K562 (cell line): ENCODE measurements at regions not wholly inside any gene's neighbourhood (a gene's known extent, or its start where the extent isn't known, plus 50 kb on each side); places are given as distances from the start of the nearest gene placed in this dataset.

Source experiments
- ARID1B ChIP-seq: fragments of 450-650 bp; IDR thresholded peaks from 2 replicates; pipeline ENCODE4 v1.6.1; 2016; ENCODE audit warnings: antibody characterized with exemption, mild to moderate bottlenecking, inconsistent platforms
- BRCA1 ChIP-seq, 2 experiments: fragments of 450-650 bp in 1 of 2; sonication (generic) in 1 of 2; formaldehyde crosslinking in 1 of 2; IDR thresholded peaks; 2 replicates each; pipeline versions ENCODE4 v1.5.0 to v1.6.1; 2017 to 2020; ENCODE audit warnings: mild to moderate bottlenecking in 1 of 2, missing genetic modification reagents in 1 of 2
- DDX20 ChIP-seq: fragments of 450-650 bp; IDR thresholded peaks from 2 replicates; pipeline ENCODE4 v1.6.1; 2016; ENCODE audit warnings: missing genetic modification characterization, low read depth, mild to moderate bottlenecking, missing compliant biosample characterization, moderate library complexity
- GABPA ChIP-seq: fragments of 200-800 bp; sonication (Bioruptor generic); conservative IDR thresholded peaks from 2 replicates; pipeline ENCODE4 v1.6.1; 2016; ENCODE audit warnings: low read depth, missing genetic modification characterization, missing compliant biosample characterization
- GABPB2 ChIP-seq: fragments of 250-450 bp; sonication (Bioruptor Pico); conservative IDR thresholded peaks from 2 replicates; pipeline ENCODE4 v1.5.1; 2021; ENCODE audit warnings: mild to moderate bottlenecking
- HCFC1 ChIP-seq: IDR thresholded peaks from 2 replicates; pipeline ENCODE4 v1.6.1; 2012; ENCODE audit warnings: low read depth, low read length, improper control_type of control experiment
- HMGN3 ChIP-seq: IDR thresholded peaks from 2 replicates; pipeline ENCODE4 v1.6.1; 2011; ENCODE audit warnings: borderline replicate concordance, low read depth, mild to moderate bottlenecking, mixed read lengths, low read length; ENCODE audit not compliant: insufficient read length; ENCODE audit errors: extremely low read depth
- HNRNPK ChIP-seq: fragments of 200-400 bp; formaldehyde crosslinking; IDR thresholded peaks from one replicate; pipeline ENCODE4 v1.6.1; 2018; ENCODE audit warnings: mild to moderate bottlenecking, low read depth, low read length; ENCODE audit not compliant: poor library complexity, severe bottlenecking
- MCM7 ChIP-seq, 2 experiments: fragments of 450-650 bp; IDR thresholded peaks; 2 replicates each; pipeline ENCODE4 v1.6.1; 2016 to 2018
- NR2C2 ChIP-seq, 2 experiments: fragments of 200-800 bp in 1 of 2; sonication (Bioruptor generic) in 1 of 2; sonication (generic) in 1 of 2; formaldehyde crosslinking in 1 of 2; IDR thresholded peaks; 2 replicates each; pipeline versions ENCODE4 v1.6.1 to v1.8.0; 2016 to 2022; ENCODE audit warnings: mild to moderate bottlenecking in 1 of 2, missing compliant biosample characterization in 1 of 2, missing genetic modification characterization in 1 of 2, missing genetic modification reagents in 1 of 2
- OTX1 ChIP-seq: fragments of 450-650 bp; formaldehyde crosslinking; IDR thresholded peaks from 2 replicates; pipeline ENCODE4 v1.4.0; 2022; ENCODE audit warnings: mild to moderate bottlenecking
- POLR2G ChIP-seq: fragments of 200-400 bp; formaldehyde crosslinking; IDR thresholded peaks from 2 replicates; pipeline ENCODE4 v1.6.1; 2017; ENCODE audit warnings: low read depth, mild to moderate bottlenecking, antibody characterized with exemption, low read length, moderate library complexity
- RBM14 ChIP-seq: fragments of 200-400 bp; formaldehyde crosslinking; IDR thresholded peaks from 2 replicates; pipeline ENCODE4 v1.6.1; 2018; ENCODE audit warnings: low read depth, mild to moderate bottlenecking, low read length, moderate library complexity, borderline replicate concordance; ENCODE audit not compliant: insufficient read depth
- SMAD3 ChIP-seq: fragments of 450-650 bp; formaldehyde crosslinking; conservative IDR thresholded peaks from 2 replicates; pipeline ENCODE4 v1.4.0; 2020; ENCODE audit warnings: mild to moderate bottlenecking
- SMARCB1 ChIP-seq: IDR thresholded peaks from 2 replicates; pipeline ENCODE4 v1.6.1; 2011; ENCODE audit warnings: improper control_type of control experiment, low read depth; ENCODE audit not compliant: insufficient read length
- TCF7L2 ChIP-seq: fragments of 150-350 bp; IDR thresholded peaks from 2 replicates; pipeline ENCODE4 v1.6.1; 2016; ENCODE audit warnings: low read depth, mild to moderate bottlenecking, low read length, moderate library complexity
- ZNF586 ChIP-seq: fragments of 450-650 bp; formaldehyde crosslinking; conservative IDR thresholded peaks from 2 replicates; pipeline ENCODE4 v1.4.0; 2020; ENCODE audit warnings: mild to moderate bottlenecking, moderate library complexity
- TF ChIP-seq, protein P1 (sequence below): sonication (generic); formaldehyde crosslinking; IDR thresholded peaks from 2 replicates; pipeline ENCODE4 v1.8.1; 2023; ENCODE audit warnings: mild to moderate bottlenecking, missing genetic modification reagents, moderate library complexity
- TF ChIP-seq, protein P2 (sequence below): fragments of 250-450 bp; sonication (Bioruptor Pico); IDR thresholded peaks from 2 replicates; pipeline ENCODE4 v1.4.0; 2020; ENCODE audit warnings: mild to moderate bottlenecking
- TF ChIP-seq, protein P3 (sequence below): conservative IDR thresholded peaks from 2 replicates; pipeline ENCODE4 v1.6.1; 2011; ENCODE audit warnings: low read depth, mild to moderate bottlenecking, low read length; ENCODE audit not compliant: control insufficient read depth
- TF ChIP-seq, protein P4 (sequence below): fragments of 450-650 bp; IDR thresholded peaks from 2 replicates; pipeline ENCODE4 v1.6.1; 2016; ENCODE audit warnings: mild to moderate bottlenecking

DNA sequence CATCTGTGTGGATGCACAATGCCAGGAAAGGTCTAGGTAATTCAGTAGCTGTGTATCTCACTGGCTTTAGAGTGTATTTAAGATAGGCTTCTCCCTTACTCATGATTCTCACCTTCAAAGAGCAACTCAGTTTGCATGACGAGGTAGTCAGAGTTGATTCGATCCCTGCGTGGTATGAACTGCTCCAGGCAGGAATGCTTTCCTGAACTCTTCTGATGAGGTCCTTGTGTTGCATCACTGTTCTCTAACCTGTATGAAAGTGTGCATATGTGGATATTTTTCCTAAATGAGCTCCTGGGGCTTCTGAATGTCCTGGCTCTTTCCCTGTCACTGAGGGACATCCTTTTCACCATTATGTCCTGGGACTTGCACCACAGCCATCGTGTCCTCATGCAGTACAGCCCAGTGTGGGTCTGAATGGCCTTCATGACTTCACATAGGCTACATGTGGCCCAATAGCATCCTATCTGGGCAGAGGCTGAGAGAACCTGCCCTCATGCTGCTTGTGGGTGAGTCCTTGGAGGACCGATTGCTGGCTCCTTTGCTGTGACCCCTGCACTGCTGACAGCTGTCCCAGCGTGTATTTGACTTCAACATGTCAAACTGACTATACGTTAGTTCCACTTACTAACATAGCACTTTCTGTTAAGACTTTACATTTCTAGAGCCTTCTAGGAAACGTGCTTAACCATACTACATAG lies 65.3 kb upstream of the WDR1 start (continued):
- TF ChIP-seq, protein P1, sequence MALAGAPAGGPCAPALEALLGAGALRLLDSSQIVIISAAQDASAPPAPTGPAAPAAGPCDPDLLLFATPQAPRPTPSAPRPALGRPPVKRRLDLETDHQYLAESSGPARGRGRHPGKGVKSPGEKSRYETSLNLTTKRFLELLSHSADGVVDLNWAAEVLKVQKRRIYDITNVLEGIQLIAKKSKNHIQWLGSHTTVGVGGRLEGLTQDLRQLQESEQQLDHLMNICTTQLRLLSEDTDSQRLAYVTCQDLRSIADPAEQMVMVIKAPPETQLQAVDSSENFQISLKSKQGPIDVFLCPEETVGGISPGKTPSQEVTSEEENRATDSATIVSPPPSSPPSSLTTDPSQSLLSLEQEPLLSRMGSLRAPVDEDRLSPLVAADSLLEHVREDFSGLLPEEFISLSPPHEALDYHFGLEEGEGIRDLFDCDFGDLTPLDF (CRISPR knock-in tag), result no peak
- TF ChIP-seq DDX20 (tag) (peak; percentile 32; the same call in 1 of the 2 replicates), MCM7 (IDR thresholded peaks at IDR 0.05) (no peak), NR2C2 (CRISPR knock-in tag; IDR thresholded peaks at IDR 0.05) (0 out of 2 replicates have a peak, but pooled peaks have one; percentile 9), NR2C2 (tag; IDR thresholded peaks at IDR 0.05) (no peak), SMARCB1 (no peak), TCF7L2 (no peak), ZNF586 (CRISPR knock-in tag) (no peak), OTX1 (CRISPR knock-in tag) (no peak), HNRNPK (no peak), HCFC1 (no peak), HMGN3 (no peak), GABPA (no peak), POLR2G (0 out of 2 replicates have a peak, but pooled peaks have one; percentile 24), SMAD3 (CRISPR knock-in tag) (no peak), ARID1B (no peak), BRCA1 (IDR thresholded peaks at IDR 0.05) (no peak), BRCA1 (CRISPR knock-in tag; IDR thresholded peaks at IDR 0.05) (no peak), RBM14 (no peak), GABPB2 (CRISPR knock-in tag) (no peak)
- TF ChIP-seq, protein P2, sequence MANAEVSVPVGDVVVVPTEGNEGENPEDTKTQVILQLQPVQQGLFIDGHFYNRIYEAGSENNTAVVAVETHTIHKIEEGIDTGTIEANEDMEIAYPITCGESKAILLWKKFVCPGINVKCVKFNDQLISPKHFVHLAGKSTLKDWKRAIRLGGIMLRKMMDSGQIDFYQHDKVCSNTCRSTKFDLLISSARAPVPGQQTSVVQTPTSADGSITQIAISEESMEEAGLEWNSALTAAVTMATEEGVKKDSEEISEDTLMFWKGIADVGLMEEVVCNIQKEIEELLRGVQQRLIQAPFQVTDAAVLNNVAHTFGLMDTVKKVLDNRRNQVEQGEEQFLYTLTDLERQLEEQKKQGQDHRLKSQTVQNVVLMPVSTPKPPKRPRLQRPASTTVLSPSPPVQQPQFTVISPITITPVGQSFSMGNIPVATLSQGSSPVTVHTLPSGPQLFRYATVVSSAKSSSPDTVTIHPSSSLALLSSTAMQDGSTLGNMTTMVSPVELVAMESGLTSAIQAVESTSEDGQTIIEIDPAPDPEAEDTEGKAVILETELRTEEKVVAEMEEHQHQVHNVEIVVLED, result no peak
- TF ChIP-seq, protein P3, sequence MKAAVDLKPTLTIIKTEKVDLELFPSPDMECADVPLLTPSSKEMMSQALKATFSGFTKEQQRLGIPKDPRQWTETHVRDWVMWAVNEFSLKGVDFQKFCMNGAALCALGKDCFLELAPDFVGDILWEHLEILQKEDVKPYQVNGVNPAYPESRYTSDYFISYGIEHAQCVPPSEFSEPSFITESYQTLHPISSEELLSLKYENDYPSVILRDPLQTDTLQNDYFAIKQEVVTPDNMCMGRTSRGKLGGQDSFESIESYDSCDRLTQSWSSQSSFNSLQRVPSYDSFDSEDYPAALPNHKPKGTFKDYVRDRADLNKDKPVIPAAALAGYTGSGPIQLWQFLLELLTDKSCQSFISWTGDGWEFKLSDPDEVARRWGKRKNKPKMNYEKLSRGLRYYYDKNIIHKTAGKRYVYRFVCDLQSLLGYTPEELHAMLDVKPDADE, result no peak
- TF ChIP-seq, protein P4, sequence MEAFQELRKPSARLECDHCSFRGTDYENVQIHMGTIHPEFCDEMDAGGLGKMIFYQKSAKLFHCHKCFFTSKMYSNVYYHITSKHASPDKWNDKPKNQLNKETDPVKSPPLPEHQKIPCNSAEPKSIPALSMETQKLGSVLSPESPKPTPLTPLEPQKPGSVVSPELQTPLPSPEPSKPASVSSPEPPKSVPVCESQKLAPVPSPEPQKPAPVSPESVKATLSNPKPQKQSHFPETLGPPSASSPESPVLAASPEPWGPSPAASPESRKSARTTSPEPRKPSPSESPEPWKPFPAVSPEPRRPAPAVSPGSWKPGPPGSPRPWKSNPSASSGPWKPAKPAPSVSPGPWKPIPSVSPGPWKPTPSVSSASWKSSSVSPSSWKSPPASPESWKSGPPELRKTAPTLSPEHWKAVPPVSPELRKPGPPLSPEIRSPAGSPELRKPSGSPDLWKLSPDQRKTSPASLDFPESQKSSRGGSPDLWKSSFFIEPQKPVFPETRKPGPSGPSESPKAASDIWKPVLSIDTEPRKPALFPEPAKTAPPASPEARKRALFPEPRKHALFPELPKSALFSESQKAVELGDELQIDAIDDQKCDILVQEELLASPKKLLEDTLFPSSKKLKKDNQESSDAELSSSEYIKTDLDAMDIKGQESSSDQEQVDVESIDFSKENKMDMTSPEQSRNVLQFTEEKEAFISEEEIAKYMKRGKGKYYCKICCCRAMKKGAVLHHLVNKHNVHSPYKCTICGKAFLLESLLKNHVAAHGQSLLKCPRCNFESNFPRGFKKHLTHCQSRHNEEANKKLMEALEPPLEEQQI, result no peak
